Smooth muscle cell (in vitro differentiated cells): ENCODE measurements at regions not wholly inside any gene's neighbourhood (a gene's known extent, or its start where the extent isn't known, plus 50 kb on each side); places are given as distances from the start of the nearest gene placed in this dataset.

Source experiments
- DNase-seq: peaks from one replicate; lab custom pipeline; 2025; ENCODE audit not compliant: unreplicated experiment; lab: John Stamatoyannopoulos, UW
- H2AFZ ChIP-seq: fragments of 200-600 bp; sonication (generic); 2 replicates; pipeline ENCODE4 v1.6.0; 2016; ENCODE audit warnings: antibody characterized with exemption, low read depth, mild to moderate bottlenecking
- H3F3A ChIP-seq: fragments of 200-600 bp; sonication (generic); 2 replicates; pipeline ENCODE4 v1.6.0; 2017; ENCODE audit warnings: antibody characterized with exemption, low read depth
- H3K27ac ChIP-seq: fragments of 200-600 bp; sonication (generic); 2 replicates; pipeline ENCODE4 v1.5.1; 2016; ENCODE audit warnings: low read depth, mild to moderate bottlenecking
- H3K27me3 ChIP-seq: fragments of 200-600 bp; sonication (generic); 2 replicates; pipeline ENCODE4 v1.6.1; 2016; ENCODE audit warnings: low read depth, mild to moderate bottlenecking
- H3K36me3 ChIP-seq: fragments of 200-600 bp; sonication (generic); 2 replicates; pipeline ENCODE4 v1.5.1; 2016; ENCODE audit warnings: low read depth
- H3K4me1 ChIP-seq: fragments of 200-600 bp; sonication (generic); 2 replicates; pipeline ENCODE4 v1.5.1; 2016; ENCODE audit warnings: low read depth
- H3K4me2 ChIP-seq: fragments of 200-600 bp; sonication (generic); 2 replicates; pipeline ENCODE4 v1.6.0; 2016; ENCODE audit warnings: mild to moderate bottlenecking
- H3K4me3 ChIP-seq: fragments of 200-600 bp; sonication (generic); 2 replicates; pipeline ENCODE4 v1.5.1; 2016; ENCODE audit warnings: mild to moderate bottlenecking
- H3K79me2 ChIP-seq: fragments of 200-600 bp; sonication (generic); 2 replicates; pipeline ENCODE4 v1.6.0; 2016; ENCODE audit warnings: low read depth, mild to moderate bottlenecking
- H3K9ac ChIP-seq: fragments of 200-600 bp; sonication (generic); 2 replicates; pipeline ENCODE4 v1.6.0; 2016; ENCODE audit warnings: low read depth
- H3K9me3 ChIP-seq: fragments of 200-600 bp; sonication (generic); replicated peaks from 2 replicates; pipeline ENCODE4 v1.5.1; 2016; ENCODE audit warnings: low read depth
- H4K20me1 ChIP-seq: fragments of 200-600 bp; sonication (generic); 2 replicates; pipeline ENCODE4 v1.6.0; 2016; ENCODE audit warnings: low read depth
- CTCF ChIP-seq: fragments of 200-600 bp; sonication (generic); IDR thresholded peaks from 2 replicates; pipeline ENCODE4 v1.5.1; 2017; ENCODE audit warnings: borderline replicate concordance, mild to moderate bottlenecking, antibody characterized with exemption; ENCODE audit not compliant: insufficient read depth, poor library complexity, severe bottlenecking
- WGBS: methylation state at CpG from one replicate; pipeline ENCODE4 v1.1.7; 2016; ENCODE audit warnings: low lambda C conversion rate; 5-methylcytosine and 5-hydroxymethylcytosine counted together

DNA sequence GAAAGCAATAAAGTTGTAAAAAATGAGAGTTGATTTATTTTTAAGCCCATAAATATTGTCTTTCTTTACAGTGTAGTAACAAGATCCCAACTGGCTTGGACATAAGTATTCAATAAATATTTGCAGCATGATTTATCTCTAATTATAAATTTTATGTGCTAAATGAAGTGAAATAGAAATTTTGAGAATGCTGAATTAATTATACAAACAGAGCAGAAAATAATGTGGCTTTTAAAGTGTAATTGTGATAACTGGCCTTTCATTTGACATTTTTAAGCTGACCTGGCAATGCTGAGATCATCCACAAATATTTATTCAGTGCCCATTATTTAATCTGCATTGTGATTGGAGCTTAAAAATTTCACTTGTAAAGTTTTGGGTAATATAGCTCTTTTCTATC is 201.6 kb upstream of the NAV3 start:
- Histone ChIP-seq H3K27me3 (no peaks in the 10 kb centered on the region), H2AFZ (no peak overlapping the region), H4K20me1 (no peaks in the 10 kb centered on the region), H3K9me3 (no peaks in the 10 kb centered on the region), H3K36me3 (no peaks in the 10 kb centered on the region), H3K9ac (no peak overlapping the region), H3K4me3 (no peak overlapping the region), H3K4me2 (no peak overlapping the region), H3K4me1 (peaks cover 7% of the 10 kb centered on the region), H3K79me2 (no peaks in the 10 kb centered on the region), H3K27ac (no peak overlapping the region), H3F3A (no peaks in the 10 kb centered on the region)
- no peak for TF ChIP-seq CTCF
- DNase-seq: no peak

- Histone ChIP-seq H3K79me2 (no peaks in the 10 kb centered on the region), H3K36me3 (no peaks in the 10 kb centered on the region), H3K4me3 (no peak overlapping the region), H3K4me1 (peaks cover 7% of the 10 kb centered on the region), H3K9ac (no peak overlapping the region), H3K9me3 (no peaks in the 10 kb centered on the region), H3K27ac (peak overlapping the region; percentile 81), H3F3A (no peaks in the 10 kb centered on the region), H3K4me2 (peak overlapping the region; percentile 78), H3K27me3 (no peaks in the 10 kb centered on the region), H4K20me1 (no peaks in the 10 kb centered on the region), H2AFZ (no peak overlapping the region)
- 35% methylated on average over 3 of the region's 3 CpGs for WGBS
- no peak for TF ChIP-seq CTCF
- DNase-seq: no peak
These were observed 205.3 kb upstream of the NAV3 start for GRCh38 chr12:77625441-77625840.

DNA sequence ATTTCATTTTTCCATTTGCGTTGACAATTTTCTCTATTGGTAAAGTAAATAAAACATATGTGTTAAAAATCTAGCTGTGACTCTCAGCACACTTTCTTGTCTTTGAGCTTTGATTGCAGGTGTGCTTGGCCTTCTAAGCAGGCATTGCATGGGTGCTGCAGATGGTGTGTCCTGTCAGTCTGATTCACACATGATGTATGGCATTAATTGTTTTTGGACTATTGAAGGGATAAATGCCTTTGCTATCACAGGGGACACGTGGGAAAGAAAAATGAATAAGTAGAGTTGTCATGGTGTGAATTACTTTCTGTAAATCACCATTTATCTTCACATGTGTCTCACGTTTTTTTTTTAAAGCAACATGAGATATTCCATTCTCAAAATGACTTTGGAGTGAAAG is 211.3 kb upstream of the NAV3 start:
- 70% methylated on average over 3 of the region's 3 CpGs for WGBS
- Histone ChIP-seq H3K79me2 (no peaks in the 10 kb centered on the region), H3K27me3 (no peaks in the 10 kb centered on the region), H3K4me2 (no peak overlapping the region), H4K20me1 (no peaks in the 10 kb centered on the region), H3K4me1 (no peaks in the 10 kb centered on the region), H3K4me3 (no peak overlapping the region), H2AFZ (no peak overlapping the region), H3K36me3 (no peaks in the 10 kb centered on the region), H3K27ac (no peak overlapping the region), H3K9ac (no peak overlapping the region), H3K9me3 (no peaks in the 10 kb centered on the region), H3F3A (no peaks in the 10 kb centered on the region)
- TF ChIP-seq CTCF: no peak
- no peak for DNase-seq

GRCh38 chr12:77617818-77618217 is 212.9 kb upstream of the NAV3 start:
- H3K9ac ChIP-seq: no peak overlapping the region
- WGBS: 100% methylated on average over 1 of the region's 1 CpG
- no peaks in the 10 kb centered on the region for H3K36me3 ChIP-seq
- H3K4me2 ChIP-seq: no peak overlapping the region
- no peak overlapping the region for H3K27ac ChIP-seq
- no peak for DNase-seq
- H3K9me3 ChIP-seq: no peaks in the 10 kb centered on the region
- TF ChIP-seq CTCF: no peak
- no peaks in the 10 kb centered on the region for H3K79me2 ChIP-seq
- H3F3A ChIP-seq: no peaks in the 10 kb centered on the region
- H3K4me3 ChIP-seq: no peak overlapping the region
- H2AFZ ChIP-seq: no peak overlapping the region
- no peaks in the 10 kb centered on the region for H4K20me1 ChIP-seq
- no peaks in the 10 kb centered on the region for H3K27me3 ChIP-seq
- H3K4me1 ChIP-seq: peaks cover 6% of the 10 kb centered on the region
